Fibroblast of peridontal ligament (primary cell): ENCODE measurements at regions not wholly inside any gene's neighbourhood (a gene's known extent, or its start where the extent isn't known, plus 50 kb on each side); places are given as distances from the start of the nearest gene placed in this dataset.

Source experiments
- DNase-seq: peaks from one replicate; pipeline ENCODE4 v3.0.0-alpha.2; 2010; ENCODE audit errors: extremely low read depth

GRCh38 chr5:145246961-145247744 lies 588.0 kb downstream of the PRELID2 start:
- DNase-seq: peak; percentile 35

- no peak for DNase-seq
Measured at GRCh38 chr5:145246379-145246778, 588.8 kb downstream of the PRELID2 start.

- peak; percentile 58 for DNase-seq
Measured at GRCh38 chr5:145245354-145245753, 589.8 kb downstream of the PRELID2 start.

GRCh38 chr5:145244788-145245187 lies 590.4 kb downstream of the PRELID2 start:
- DNase-seq: peak; percentile 60

- DNase-seq: no peak
Measured at GRCh38 chr5:145244251-145244650, 590.9 kb downstream of the PRELID2 start.

GRCh38 chr5:145243016-145243415 lies 592.1 kb downstream of the PRELID2 start:
- DNase-seq: peak; percentile 8

- no peak for DNase-seq
Measured at GRCh38 chr5:145242551-145242950, 592.6 kb downstream of the PRELID2 start.

GRCh38 chr5:145237843-145238242 lies 597.3 kb downstream of the PRELID2 start:
- DNase-seq: peak; percentile 25

GRCh38 chr5:145236983-145237382 lies 598.2 kb downstream of the PRELID2 start:
- DNase-seq: no peak

GRCh38 chr5:145236127-145236526 lies 599.0 kb downstream of the PRELID2 start:
- no peak for DNase-seq

- DNase-seq: no peak
Measured at GRCh38 chr5:145233461-145233860, 601.7 kb downstream of the PRELID2 start.

GRCh38 chr5:145230781-145231180 lies 604.4 kb downstream of the PRELID2 start:
- no peak for DNase-seq

GRCh38 chr5:145228564-145228963 lies 606.6 kb downstream of the PRELID2 start:
- no peak for DNase-seq

- DNase-seq: no peak
Measured at GRCh38 chr5:145227881-145228280, 607.3 kb downstream of the PRELID2 start.

GRCh38 chr5:145226726-145227125 lies 608.4 kb downstream of the PRELID2 start:
- DNase-seq: no peak

GRCh38 chr5:145225529-145225928 lies 609.6 kb downstream of the PRELID2 start:
- DNase-seq: no peak

GRCh38 chr5:145223582-145223981 lies 611.6 kb downstream of the PRELID2 start:
- no peak for DNase-seq

- no peak for DNase-seq
Measured at GRCh38 chr5:145222622-145223021, 612.5 kb downstream of the PRELID2 start.

GRCh38 chr5:145221416-145221815 lies 613.7 kb downstream of the PRELID2 start:
- DNase-seq: no peak

GRCh38 chr5:145220481-145220880 lies 614.7 kb downstream of the PRELID2 start:
- no peak for DNase-seq

- no peak for DNase-seq
Measured at GRCh38 chr5:145218982-145219381, 616.2 kb downstream of the PRELID2 start.

GRCh38 chr5:145218019-145218418 lies 617.1 kb downstream of the PRELID2 start:
- DNase-seq: no peak

- no peak for DNase-seq
Measured at GRCh38 chr5:145210020-145210419, 625.1 kb downstream of the PRELID2 start.

GRCh38 chr5:145205546-145205945 lies 629.6 kb downstream of the PRELID2 start:
- no peak for DNase-seq
